ENCODE measurements at regions not wholly inside any gene's neighbourhood (a gene's known extent, or its start where the extent isn't known, plus 50 kb on each side); places are given as distances from the start of the nearest gene placed in this dataset.

DNA sequence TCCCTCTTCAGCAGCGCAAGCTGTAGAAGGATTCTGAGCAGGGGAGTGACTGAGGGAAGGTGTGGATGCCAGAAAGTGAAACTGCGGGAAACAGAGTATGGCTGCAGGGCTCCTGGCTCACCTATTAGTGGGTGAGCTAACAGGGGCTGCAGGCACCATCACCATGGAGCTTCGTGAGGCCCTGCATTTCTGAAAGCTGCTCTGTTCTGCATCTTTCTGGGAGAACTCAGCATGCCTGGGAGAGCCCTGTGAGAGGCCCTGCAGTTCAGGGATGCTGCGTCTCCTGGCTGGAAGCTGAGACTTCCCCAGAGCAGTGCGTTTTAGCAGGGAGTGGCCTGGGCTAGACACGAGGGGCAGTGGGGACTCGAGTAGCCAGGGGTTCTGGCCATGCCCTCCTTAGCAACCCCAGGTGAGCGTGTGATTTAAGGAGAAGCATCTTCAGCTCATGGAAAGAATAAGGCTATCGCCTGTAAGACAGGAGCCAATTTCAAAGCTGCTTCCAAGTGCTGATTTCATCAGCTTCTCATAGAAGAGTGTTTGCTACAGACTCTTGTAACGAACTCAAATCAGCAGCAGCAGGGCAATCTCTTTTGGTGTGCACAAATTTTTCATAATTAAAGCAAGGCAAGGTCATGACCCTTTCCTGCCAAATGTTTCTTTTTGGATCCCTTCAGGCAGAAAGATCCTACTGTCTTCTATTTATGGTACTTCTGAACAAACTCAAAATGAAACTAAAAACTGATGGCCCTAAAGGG is 293.6 kb upstream of the ZNF32 start:
- no peak overlapping the region for H3K4me3 ChIP-seq (ENCODE audit: low read depth, low read length)
- TF ChIP-seq, protein P1, sequence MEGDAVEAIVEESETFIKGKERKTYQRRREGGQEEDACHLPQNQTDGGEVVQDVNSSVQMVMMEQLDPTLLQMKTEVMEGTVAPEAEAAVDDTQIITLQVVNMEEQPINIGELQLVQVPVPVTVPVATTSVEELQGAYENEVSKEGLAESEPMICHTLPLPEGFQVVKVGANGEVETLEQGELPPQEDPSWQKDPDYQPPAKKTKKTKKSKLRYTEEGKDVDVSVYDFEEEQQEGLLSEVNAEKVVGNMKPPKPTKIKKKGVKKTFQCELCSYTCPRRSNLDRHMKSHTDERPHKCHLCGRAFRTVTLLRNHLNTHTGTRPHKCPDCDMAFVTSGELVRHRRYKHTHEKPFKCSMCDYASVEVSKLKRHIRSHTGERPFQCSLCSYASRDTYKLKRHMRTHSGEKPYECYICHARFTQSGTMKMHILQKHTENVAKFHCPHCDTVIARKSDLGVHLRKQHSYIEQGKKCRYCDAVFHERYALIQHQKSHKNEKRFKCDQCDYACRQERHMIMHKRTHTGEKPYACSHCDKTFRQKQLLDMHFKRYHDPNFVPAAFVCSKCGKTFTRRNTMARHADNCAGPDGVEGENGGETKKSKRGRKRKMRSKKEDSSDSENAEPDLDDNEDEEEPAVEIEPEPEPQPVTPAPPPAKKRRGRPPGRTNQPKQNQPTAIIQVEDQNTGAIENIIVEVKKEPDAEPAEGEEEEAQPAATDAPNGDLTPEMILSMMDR (IDR thresholded peaks at IDR 0.05; ENCODE audit: insufficient read depth, low read depth, low read length): no peak
- POLR2A ChIA-PET: interaction anchor here (0.6 kb wide), 1 partner anchor 11 kb away, joined by 3 read pairs; no protein-coding TSS in a partner anchor
- CTCF ChIA-PET: interaction anchor here (0.5 to 1.9 kb wide), 4 partner anchors 12 to 251 kb away, joined by 3 to 8 read pairs (median 3); no protein-coding TSS in a partner anchor
- no peaks in the 10 kb centered on the region for H3K27me3 ChIP-seq (ENCODE audit: control insufficient read depth, insufficient read depth, low read length)
- DNase-seq (ENCODE audit: low read depth): no peak
- H3K36me3 ChIP-seq (ENCODE audit: control insufficient read depth, insufficient read depth, low read length): no peaks in the 10 kb centered on the region

DNA sequence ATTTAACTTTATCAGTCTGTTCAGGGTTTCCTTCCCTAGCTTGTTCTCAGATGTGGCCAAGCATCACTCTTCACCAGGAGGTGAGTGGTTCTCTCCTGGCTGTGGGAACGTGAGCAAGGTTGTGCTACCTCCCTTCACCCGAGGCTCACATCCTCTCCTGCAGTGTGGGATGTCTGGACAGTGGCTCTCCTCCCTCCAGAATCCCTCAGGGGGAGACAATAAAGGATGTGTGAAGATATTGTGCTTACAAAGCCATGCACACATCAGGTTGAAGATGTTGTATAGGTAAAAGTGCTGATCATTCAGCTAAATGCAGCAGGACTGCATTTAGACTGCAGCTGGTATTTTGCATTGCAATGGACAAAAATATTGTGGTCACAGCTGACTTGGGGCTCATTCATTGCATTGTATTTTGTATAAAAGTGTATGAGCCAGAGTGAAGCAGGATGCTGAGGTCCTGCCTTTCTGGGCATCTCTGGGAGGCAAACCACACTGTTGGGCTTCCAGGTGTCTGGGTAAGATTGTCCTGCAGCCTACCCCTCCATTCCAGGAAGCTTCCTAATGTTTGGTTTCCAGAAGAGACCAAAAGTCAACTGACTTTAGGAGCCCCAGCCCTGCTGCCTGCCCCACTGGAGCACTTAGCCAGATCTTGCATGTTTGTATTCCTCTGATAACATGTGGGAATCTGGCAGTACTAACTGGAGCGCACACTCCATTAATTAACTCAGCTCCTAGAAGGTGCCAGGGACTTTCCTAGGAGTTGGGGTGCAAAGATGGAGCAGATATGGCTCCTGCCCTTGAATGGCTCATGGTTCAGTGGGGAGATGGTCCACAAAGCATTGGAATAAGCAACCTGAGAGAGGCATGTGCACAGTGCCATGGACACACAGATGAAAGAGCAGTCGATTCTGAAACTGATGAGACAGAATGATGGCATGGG is 292.5 kb upstream of the ZNF32 start:
- POLR2A ChIA-PET: no interaction called here

DNA sequence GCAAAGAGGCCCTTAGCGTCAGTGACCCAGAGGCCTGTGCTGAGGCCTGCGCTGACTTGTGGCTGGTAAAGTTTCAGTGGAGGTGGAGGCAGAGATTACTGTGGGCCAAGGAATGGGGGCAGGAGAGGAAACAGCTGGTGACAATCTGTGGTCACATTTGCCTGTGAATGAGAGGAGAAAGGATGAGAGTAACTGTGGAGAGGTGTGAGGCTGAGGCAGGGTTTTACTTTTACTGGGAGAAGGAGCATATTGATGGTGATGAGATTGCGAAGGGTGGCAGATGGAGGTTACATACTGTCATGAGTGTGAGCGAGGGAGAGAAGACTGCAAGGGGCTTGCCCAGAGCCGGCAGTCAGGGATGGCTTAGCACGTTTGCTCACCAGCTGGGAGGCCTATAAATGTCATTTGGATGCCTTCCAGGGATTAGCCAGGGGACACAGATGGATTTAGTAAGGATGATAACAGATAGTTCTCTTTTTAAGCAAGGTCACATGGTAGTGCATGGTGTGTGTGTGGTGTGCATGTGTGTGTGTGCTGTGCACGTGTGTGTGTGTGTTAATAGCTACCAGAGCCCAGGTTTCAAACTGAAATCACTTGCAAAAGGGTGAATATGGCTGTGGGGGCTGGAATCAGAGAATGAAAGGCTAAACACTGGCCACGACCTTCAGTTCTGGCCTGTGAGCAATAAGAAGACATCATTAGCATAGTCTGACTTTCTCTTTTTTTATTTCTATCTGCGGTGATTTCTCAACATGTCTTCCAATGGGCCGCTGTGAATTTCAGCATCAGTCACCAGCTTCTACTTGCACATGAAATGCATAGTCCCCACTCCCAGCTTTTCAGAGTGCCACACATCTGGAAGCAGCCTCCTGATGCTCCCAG is 291.5 kb upstream of the ZNF32 start:
- no peaks in the 10 kb centered on the region for H3K36me3 ChIP-seq (ENCODE audit: control insufficient read depth, insufficient read depth, low read length)
- H3K4me3 ChIP-seq (ENCODE audit: low read depth, low read length): no peak overlapping the region
- no peaks in the 10 kb centered on the region for H3K27me3 ChIP-seq (ENCODE audit: control insufficient read depth, insufficient read depth, low read length)
- ChIA-PET CTCF (interaction anchor here (0.7 to 1.6 kb wide), 6 partner anchors 9 to 251 kb away, joined by 3 to 8 read pairs (median 4); no protein-coding TSS in a partner anchor), POLR2A (no interaction called here)
- peak; percentile 18 for DNase-seq (ENCODE audit: low read depth)
- TF ChIP-seq, protein P1 (IDR thresholded peaks at IDR 0.05; ENCODE audit: insufficient read depth, low read depth, low read length): no peak

More for the DNA sequence above, 292.5 kb upstream of the ZNF32 start:
- DNase-seq (ENCODE audit: low read depth): no peak
- CTCF ChIA-PET: interaction anchor here (0.8 to 1.9 kb wide), 4 partner anchors 10 to 252 kb away, joined by 3 to 8 read pairs (median 6); no protein-coding TSS in a partner anchor
- Histone ChIP-seq H3K36me3 (ENCODE audit: control insufficient read depth, insufficient read depth, low read length) (no peaks in the 10 kb centered on the region), H3K4me3 (ENCODE audit: low read depth, low read length) (no peak overlapping the region), H3K27me3 (ENCODE audit: control insufficient read depth, insufficient read depth, low read length) (no peaks in the 10 kb centered on the region)
- TF ChIP-seq, protein P1 (IDR thresholded peaks at IDR 0.05; ENCODE audit: insufficient read depth, low read depth, low read length): no peak

DNA sequence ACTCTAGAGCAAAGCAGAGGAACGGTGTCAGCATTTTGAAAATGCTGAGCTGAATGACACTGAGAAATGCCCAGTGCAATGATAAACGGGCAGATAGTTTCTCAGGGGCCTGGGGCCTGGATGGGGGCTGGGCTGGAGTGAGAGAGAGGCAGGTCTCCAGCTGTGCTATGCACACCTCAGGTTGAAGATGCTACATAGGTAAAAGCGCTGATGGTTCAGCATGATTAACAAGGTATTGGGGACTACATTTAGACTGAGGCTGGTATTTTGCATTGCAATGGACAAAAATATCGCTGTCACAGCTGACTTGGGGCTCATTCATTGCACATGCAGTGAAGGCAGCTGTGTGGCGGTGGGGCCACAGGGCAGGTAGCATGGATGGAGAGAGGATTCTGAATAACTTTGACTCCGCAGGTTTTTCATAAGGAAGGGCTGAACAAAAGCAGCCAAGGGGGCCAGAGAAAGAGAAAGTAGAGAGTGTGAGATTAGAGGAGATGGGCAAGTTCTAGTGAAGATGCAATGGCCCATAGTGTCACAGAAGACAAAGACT is 290.8 kb upstream of the ZNF32 start:
- Histone ChIP-seq H3K36me3 (ENCODE audit: control insufficient read depth, insufficient read depth, low read length) (no peaks in the 10 kb centered on the region), H3K4me3 (ENCODE audit: low read depth, low read length) (no peak overlapping the region), H3K27me3 (ENCODE audit: control insufficient read depth, insufficient read depth, low read length) (no peaks in the 10 kb centered on the region)
- TF ChIP-seq, protein P1 (IDR thresholded peaks at IDR 0.05; ENCODE audit: insufficient read depth, low read depth, low read length): no peak
- ChIA-PET POLR2A (no interaction called here), CTCF (interaction anchor here (0.6 to 1.6 kb wide), 4 partner anchors 8 to 250 kb away, joined by 3 to 8 read pairs (median 4); no protein-coding TSS in a partner anchor)
- no peak for DNase-seq (ENCODE audit: low read depth)
